ENCODE measurements at regions not wholly inside any gene's neighbourhood (a gene's known extent, or its start where the extent isn't known, plus 50 kb on each side); places are given as distances from the start of the nearest gene placed in this dataset.

DNA sequence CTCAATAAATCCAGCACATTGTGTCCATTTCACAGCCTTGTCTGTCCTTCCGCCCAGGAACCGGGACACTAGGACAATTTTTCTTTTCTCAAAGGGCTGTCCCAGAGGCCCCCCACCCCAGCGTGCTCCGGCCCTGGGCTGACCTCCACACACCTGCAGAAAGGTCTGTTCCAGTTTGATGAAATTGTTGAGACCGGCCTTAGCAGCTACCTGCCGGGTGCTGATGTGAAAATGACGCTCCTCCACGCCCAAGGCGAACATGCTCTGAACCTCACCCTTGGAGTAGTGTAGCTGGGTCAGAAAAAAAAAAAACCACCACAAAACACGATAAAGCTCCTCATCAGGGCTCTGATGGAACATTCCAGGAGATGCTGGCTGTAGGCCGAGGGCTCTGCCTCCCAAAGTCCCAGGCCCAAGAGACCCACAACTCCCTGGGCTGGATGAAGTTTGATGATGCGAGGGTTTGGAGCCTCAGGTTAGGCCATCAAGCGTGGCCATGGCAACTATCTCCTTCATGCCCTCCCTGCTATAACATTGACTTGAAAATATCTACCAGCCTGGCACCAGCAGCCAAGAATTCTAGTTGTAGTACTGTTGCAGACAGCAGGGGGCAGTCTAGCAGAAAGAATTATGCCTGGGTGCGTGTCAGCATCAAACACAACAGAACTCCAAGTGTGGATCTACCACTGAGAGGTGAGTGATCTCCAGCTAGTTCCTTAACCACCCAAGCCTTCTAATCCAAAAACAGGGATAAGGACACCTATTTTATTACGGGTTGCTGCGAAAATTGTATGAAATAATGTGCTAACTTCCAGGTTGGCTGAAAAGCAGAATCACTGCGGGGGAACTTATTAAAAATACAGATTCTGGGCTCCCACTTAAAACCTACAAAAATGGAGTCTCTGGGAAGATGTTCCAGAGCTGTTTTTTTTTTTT is 62.1 kb downstream of the RMI2 start:
- WGBS, result 82% methylated on average over 17 of the region's 17 CpGs

DNA sequence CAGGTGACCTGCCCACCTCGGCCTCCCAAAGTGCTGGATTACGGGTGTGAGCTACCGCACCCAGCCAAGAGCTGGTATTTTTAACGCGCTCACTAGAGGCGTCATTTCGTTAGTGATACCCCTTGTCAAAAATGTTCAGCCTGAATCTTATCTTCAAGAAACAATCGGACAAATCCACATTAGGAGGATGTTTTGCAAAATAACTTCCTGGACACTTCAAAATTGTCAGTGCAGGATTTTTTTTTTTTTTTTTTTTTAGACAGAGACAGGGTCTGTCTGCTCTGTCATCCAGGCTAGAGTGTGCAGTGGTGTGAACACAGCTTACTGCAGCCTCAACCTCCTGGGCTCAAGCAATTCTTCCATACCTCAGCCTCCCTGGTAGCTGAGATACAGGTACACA is 63.0 kb downstream of the RMI2 start:
- Histone ChIP-seq H3K27ac (ENCODE audit: low read depth in 1 of 2, low read length in 2 of 2) (no peak overlapping the region), H3K9me3 (ENCODE audit: control insufficient read depth in 4 of 4, low read length in 3 of 4) (no peaks in the 10 kb centered on the region), H3K4me1 (ENCODE audit: control insufficient read depth in 4 of 4, insufficient read depth in 4 of 4, low read length in 3 of 4) (peaks cover 0 to 2% (median under 1%) of the 10 kb centered on the region in 4 donors), H3K27me3 (ENCODE audit: control insufficient read depth in 4 of 4, insufficient read depth in 4 of 4, low read length in 3 of 4) (no peaks in the 10 kb centered on the region), H3K4me3 (ENCODE audit: low read depth in 1 of 3, low read length in 3 of 3) (no peak overlapping the region), H3K36me3 (ENCODE audit: control insufficient read depth in 4 of 4, insufficient read depth in 3 of 4, low read depth in 1 of 4, low read length in 3 of 4) (no peaks in the 10 kb centered on the region), H3K9ac (ENCODE audit: low read depth in 1 of 2, low read length in 2 of 2) (no peak overlapping the region)
- TF ChIP-seq FOXA1 (IDR thresholded peaks at IDR 0.05), result no peak
- no peak for TF ChIP-seq RXRA (IDR thresholded peaks at IDR 0.05)
- TF ChIP-seq, protein P1, sequence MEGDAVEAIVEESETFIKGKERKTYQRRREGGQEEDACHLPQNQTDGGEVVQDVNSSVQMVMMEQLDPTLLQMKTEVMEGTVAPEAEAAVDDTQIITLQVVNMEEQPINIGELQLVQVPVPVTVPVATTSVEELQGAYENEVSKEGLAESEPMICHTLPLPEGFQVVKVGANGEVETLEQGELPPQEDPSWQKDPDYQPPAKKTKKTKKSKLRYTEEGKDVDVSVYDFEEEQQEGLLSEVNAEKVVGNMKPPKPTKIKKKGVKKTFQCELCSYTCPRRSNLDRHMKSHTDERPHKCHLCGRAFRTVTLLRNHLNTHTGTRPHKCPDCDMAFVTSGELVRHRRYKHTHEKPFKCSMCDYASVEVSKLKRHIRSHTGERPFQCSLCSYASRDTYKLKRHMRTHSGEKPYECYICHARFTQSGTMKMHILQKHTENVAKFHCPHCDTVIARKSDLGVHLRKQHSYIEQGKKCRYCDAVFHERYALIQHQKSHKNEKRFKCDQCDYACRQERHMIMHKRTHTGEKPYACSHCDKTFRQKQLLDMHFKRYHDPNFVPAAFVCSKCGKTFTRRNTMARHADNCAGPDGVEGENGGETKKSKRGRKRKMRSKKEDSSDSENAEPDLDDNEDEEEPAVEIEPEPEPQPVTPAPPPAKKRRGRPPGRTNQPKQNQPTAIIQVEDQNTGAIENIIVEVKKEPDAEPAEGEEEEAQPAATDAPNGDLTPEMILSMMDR (IDR thresholded peaks at IDR 0.05; ENCODE audit: low read depth, low read length, missing input control), result no peak
- 72% methylated on average over 8 of the region's 8 CpGs for WGBS
- no peak for DNase-seq (ENCODE audit: low spot score)

More for the DNA sequence above, 62.1 kb downstream of the RMI2 start:
- Histone ChIP-seq H3K4me1 (ENCODE audit: control insufficient read depth in 4 of 4, insufficient read depth in 4 of 4, low read length in 3 of 4) (peaks cover 0 to 11% (median 8%) of the 10 kb centered on the region in 4 donors), H3K4me3 (ENCODE audit: low read depth in 1 of 3, low read length in 3 of 3) (no peak overlapping the region), H3K9me3 (ENCODE audit: control insufficient read depth in 4 of 4, low read length in 3 of 4) (no peaks in the 10 kb centered on the region), H3K9ac (ENCODE audit: low read depth in 1 of 2, low read length in 2 of 2) (no peak overlapping the region), H3K27ac (ENCODE audit: low read depth in 1 of 2, low read length in 2 of 2) (no peak overlapping the region), H3K27me3 (ENCODE audit: control insufficient read depth in 4 of 4, insufficient read depth in 4 of 4, low read length in 3 of 4) (no peaks in the 10 kb centered on the region), H3K36me3 (ENCODE audit: control insufficient read depth in 4 of 4, insufficient read depth in 3 of 4, low read depth in 1 of 4, low read length in 3 of 4) (no peaks in the 10 kb centered on the region)
- DNase-seq (ENCODE audit: low spot score), result peak; percentile 67
- TF ChIP-seq RXRA (IDR thresholded peaks at IDR 0.05) (peak in 1 of 2 donors; percentile 18), FOXA1 (IDR thresholded peaks at IDR 0.05) (no peak), RAD21 (IDR thresholded peaks at IDR 0.05) (peak; percentile 90 to 94), HNF4A (conservative IDR thresholded peaks at IDR 0.05) (no peak)
- TF ChIP-seq, protein P1 (IDR thresholded peaks at IDR 0.05; ENCODE audit: low read depth, low read length, missing input control), result peak; percentile 73
- TF ChIP-seq, protein P2, sequence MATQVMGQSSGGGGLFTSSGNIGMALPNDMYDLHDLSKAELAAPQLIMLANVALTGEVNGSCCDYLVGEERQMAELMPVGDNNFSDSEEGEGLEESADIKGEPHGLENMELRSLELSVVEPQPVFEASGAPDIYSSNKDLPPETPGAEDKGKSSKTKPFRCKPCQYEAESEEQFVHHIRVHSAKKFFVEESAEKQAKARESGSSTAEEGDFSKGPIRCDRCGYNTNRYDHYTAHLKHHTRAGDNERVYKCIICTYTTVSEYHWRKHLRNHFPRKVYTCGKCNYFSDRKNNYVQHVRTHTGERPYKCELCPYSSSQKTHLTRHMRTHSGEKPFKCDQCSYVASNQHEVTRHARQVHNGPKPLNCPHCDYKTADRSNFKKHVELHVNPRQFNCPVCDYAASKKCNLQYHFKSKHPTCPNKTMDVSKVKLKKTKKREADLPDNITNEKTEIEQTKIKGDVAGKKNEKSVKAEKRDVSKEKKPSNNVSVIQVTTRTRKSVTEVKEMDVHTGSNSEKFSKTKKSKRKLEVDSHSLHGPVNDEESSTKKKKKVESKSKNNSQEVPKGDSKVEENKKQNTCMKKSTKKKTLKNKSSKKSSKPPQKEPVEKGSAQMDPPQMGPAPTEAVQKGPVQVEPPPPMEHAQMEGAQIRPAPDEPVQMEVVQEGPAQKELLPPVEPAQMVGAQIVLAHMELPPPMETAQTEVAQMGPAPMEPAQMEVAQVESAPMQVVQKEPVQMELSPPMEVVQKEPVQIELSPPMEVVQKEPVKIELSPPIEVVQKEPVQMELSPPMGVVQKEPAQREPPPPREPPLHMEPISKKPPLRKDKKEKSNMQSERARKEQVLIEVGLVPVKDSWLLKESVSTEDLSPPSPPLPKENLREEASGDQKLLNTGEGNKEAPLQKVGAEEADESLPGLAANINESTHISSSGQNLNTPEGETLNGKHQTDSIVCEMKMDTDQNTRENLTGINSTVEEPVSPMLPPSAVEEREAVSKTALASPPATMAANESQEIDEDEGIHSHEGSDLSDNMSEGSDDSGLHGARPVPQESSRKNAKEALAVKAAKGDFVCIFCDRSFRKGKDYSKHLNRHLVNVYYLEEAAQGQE (IDR thresholded peaks at IDR 0.05), result no peak

All from liver (tissue), 8 donors.